GM12892 (cell line): ENCODE measurements at regions not wholly inside any gene's neighbourhood (a gene's known extent, or its start where the extent isn't known, plus 50 kb on each side); places are given as distances from the start of the nearest gene placed in this dataset.

Experiments used
- POLR2A ChIP-seq: IDR thresholded peaks from 2 replicates; pipeline ENCODE4 v1.6.1; 2011; ENCODE audit warnings: low read depth, low read length, control low read depth
- POLR2AphosphoS5 ChIP-seq: IDR thresholded peaks from 2 replicates; pipeline ENCODE4 v1.6.1; 2011; ENCODE audit warnings: low read depth, low read length, control low read depth

DNA sequence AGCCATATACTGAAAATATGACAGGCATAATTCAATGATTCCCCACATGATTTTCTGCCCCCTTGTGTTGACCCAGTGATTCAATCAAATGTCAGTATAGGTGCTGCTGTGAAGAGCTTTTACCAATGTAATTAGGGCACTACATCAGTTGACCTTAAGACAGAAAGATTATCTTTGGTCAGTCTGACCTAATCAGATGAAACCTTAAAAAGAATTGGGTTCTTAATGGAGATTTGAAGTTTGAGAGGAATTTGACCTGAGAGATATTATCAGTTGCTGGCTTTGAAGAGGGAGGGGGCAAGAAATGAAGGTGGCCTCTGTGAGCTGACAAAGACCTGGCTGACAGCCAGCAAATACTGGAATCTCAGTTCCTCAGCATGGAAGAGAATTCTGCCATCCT is 358.7 kb upstream of the CA10 start:
- TF ChIP-seq POLR2A (no peak), POLR2AphosphoS5 (no peak)
